Esophagus (tissue), 2 donors: ENCODE measurements at regions not wholly inside any gene's neighbourhood (a gene's known extent, or its start where the extent isn't known, plus 50 kb on each side); places are given as distances from the start of the nearest gene placed in this dataset.

Experiments used
- H3K27ac ChIP-seq, 2 donors: one replicate each; pipeline ENCODE4 v1.5.1; 2013; ENCODE audit warnings: low read depth in 2 of 2, mild to moderate bottlenecking in 2 of 2, inconsistent platforms in 1 of 2, low read length in 1 of 2, moderate library complexity in 1 of 2
- H3K27me3 ChIP-seq, 2 donors: one replicate each; pipeline ENCODE4 v1.6.1; 2013; ENCODE audit warnings: low read length in 2 of 2, control low read depth in 1 of 2, mild to moderate bottlenecking in 1 of 2; ENCODE audit not compliant: insufficient read depth in 2 of 2, control insufficient read depth in 1 of 2
- H3K36me3 ChIP-seq, 2 donors: one replicate each; pipeline ENCODE4 v1.6.1; 2013; ENCODE audit warnings: low read length in 1 of 2; ENCODE audit not compliant: control insufficient read depth in 2 of 2, insufficient read depth in 2 of 2
- H3K4me1 ChIP-seq, 2 donors: one replicate each; pipeline ENCODE4 v1.6.1; 2013; ENCODE audit warnings: low read length in 1 of 2; ENCODE audit not compliant: control insufficient read depth in 2 of 2, insufficient read depth in 2 of 2
- H3K4me3 ChIP-seq, 2 donors: one replicate each; pipeline ENCODE4 v1.5.1; 2013; ENCODE audit warnings: low read length in 2 of 2, mild to moderate bottlenecking in 2 of 2, low read depth in 1 of 2, moderate library complexity in 1 of 2
- H3K9me3 ChIP-seq, 2 donors: one replicate each; pipeline ENCODE4 v1.6.1; 2013; ENCODE audit warnings: mild to moderate bottlenecking in 2 of 2, low read depth in 1 of 2, low read length in 1 of 2, moderate library complexity in 1 of 2; ENCODE audit not compliant: control insufficient read depth in 2 of 2, insufficient read depth in 1 of 2
- WGBS, 2 donors: extraction: QIAGEN DNeasy Blood & Tissue Kit; methylation state at CpG; one replicate each; pipeline ENCODE4 v1.1.7; 2013; 5-methylcytosine and 5-hydroxymethylcytosine counted together
- donor health status: healthy with polysubstance abuse.
- donor health status: Bipolar disorder and iron deficiency.

- H3K36me3 ChIP-seq: no peaks in the 10 kb centered on the region
- H3K27ac ChIP-seq: no peak overlapping the region
- no peaks in the 10 kb centered on the region for H3K9me3 ChIP-seq
- 60 to 61% methylated on average over 1 of the region's 1 CpG for WGBS, 2 donors
- H3K4me1 ChIP-seq: no peaks in the 10 kb centered on the region
- no peaks in the 10 kb centered on the region for H3K27me3 ChIP-seq
- no peak overlapping the region for H3K4me3 ChIP-seq
Measured at GRCh38 chr13:100942742-100943141, 268.1 kb upstream of the TMTC4 start.

GRCh38 chr13:100941377-100942368 lies 267.1 kb upstream of the TMTC4 start:
- no peaks in the 10 kb centered on the region for H3K4me1 ChIP-seq
- no peaks in the 10 kb centered on the region for H3K9me3 ChIP-seq
- H3K4me3 ChIP-seq: no peak overlapping the region
- no peak overlapping the region for H3K27ac ChIP-seq
- no peaks in the 10 kb centered on the region for H3K36me3 ChIP-seq
- WGBS, 2 donors: 73 to 74% methylated on average over 10 of the region's 10 CpGs
- H3K27me3 ChIP-seq: no peaks in the 10 kb centered on the region

- no peaks in the 10 kb centered on the region for H3K9me3 ChIP-seq
- no peaks in the 10 kb centered on the region for H3K4me1 ChIP-seq
- H3K27me3 ChIP-seq: no peaks in the 10 kb centered on the region
- H3K36me3 ChIP-seq: no peaks in the 10 kb centered on the region
- 67 to 80% methylated on average over 4 of the region's 4 CpGs for WGBS, 2 donors
- H3K4me3 ChIP-seq: no peak overlapping the region
- H3K27ac ChIP-seq: no peak overlapping the region
Measured at GRCh38 chr13:100940658-100941057, 266.1 kb upstream of the TMTC4 start.

- H3K4me3 ChIP-seq: no peak overlapping the region
- WGBS, 2 donors: 80 to 98% methylated on average over 1 of the region's 1 CpG
Measured at GRCh38 chr13:100933841-100934240, 259.2 kb upstream of the TMTC4 start.

GRCh38 chr13:100922599-100922998 lies 248.0 kb upstream of the TMTC4 start:
- Histone ChIP-seq H3K4me3 (no peak overlapping the region), H3K36me3 (no peaks in the 10 kb centered on the region), H3K27ac (no peak overlapping the region), H3K4me1 (no peaks in the 10 kb centered on the region), H3K27me3 (no peaks in the 10 kb centered on the region), H3K9me3 (no peaks in the 10 kb centered on the region)
- 62 to 65% methylated on average over 3 of the region's 3 CpGs for WGBS, 2 donors

More at GRCh38 chr13:100933841-100934240, 259.2 kb upstream of the TMTC4 start:
- Histone ChIP-seq H3K27me3 (no peaks in the 10 kb centered on the region), H3K27ac (no peak overlapping the region), H3K9me3 (no peaks in the 10 kb centered on the region), H3K4me1 (no peaks in the 10 kb centered on the region), H3K36me3 (no peaks in the 10 kb centered on the region)

GRCh38 chr13:100921139-100921538 lies 246.5 kb upstream of the TMTC4 start:
- H3K9me3 ChIP-seq: no peaks in the 10 kb centered on the region
- WGBS, 2 donors: 56 to 59% methylated on average over 4 of the region's 4 CpGs
- H3K27ac ChIP-seq: no peak overlapping the region
- H3K36me3 ChIP-seq: no peaks in the 10 kb centered on the region
- no peaks in the 10 kb centered on the region for H3K4me1 ChIP-seq
- H3K4me3 ChIP-seq: no peak overlapping the region
- no peaks in the 10 kb centered on the region for H3K27me3 ChIP-seq

GRCh38 chr13:100917011-100917410 lies 242.4 kb upstream of the TMTC4 start:
- Histone ChIP-seq H3K27ac (no peak overlapping the region), H3K4me3 (no peak overlapping the region), H3K9me3 (peaks cover 0 to 3% of the 10 kb centered on the region in 2 donors), H3K27me3 (no peaks in the 10 kb centered on the region), H3K36me3 (no peaks in the 10 kb centered on the region), H3K4me1 (no peaks in the 10 kb centered on the region)
- WGBS, 2 donors: 70 to 76% methylated on average over 3 of the region's 3 CpGs

- Histone ChIP-seq H3K9me3 (peaks cover 0 to 3% of the 10 kb centered on the region in 2 donors), H3K4me3 (no peak overlapping the region), H3K4me1 (no peaks in the 10 kb centered on the region), H3K27ac (no peak overlapping the region), H3K36me3 (no peaks in the 10 kb centered on the region), H3K27me3 (no peaks in the 10 kb centered on the region)
- WGBS, 2 donors: 62 to 64% methylated on average over 6 of the region's 6 CpGs
Measured at GRCh38 chr13:100913143-100913542, 238.5 kb upstream of the TMTC4 start.

- no peaks in the 10 kb centered on the region for H3K27me3 ChIP-seq
- 55 to 63% methylated on average over 3 of the region's 3 CpGs for WGBS, 2 donors
- H3K36me3 ChIP-seq: no peaks in the 10 kb centered on the region
- no peak overlapping the region for H3K4me3 ChIP-seq
- no peaks in the 10 kb centered on the region for H3K9me3 ChIP-seq
- no peaks in the 10 kb centered on the region for H3K4me1 ChIP-seq
- H3K27ac ChIP-seq: no peak overlapping the region
Measured at GRCh38 chr13:100904293-100904976, 229.8 kb upstream of the TMTC4 start.
